Endothelial cell of umbilical vein (primary cell): ENCODE measurements at regions not wholly inside any gene's neighbourhood (a gene's known extent, or its start where the extent isn't known, plus 50 kb on each side); places are given as distances from the start of the nearest gene placed in this dataset.

Source experiments
- CTCF ChIP-seq, 2 donors: IDR thresholded peaks; 1 replicate in 1 of 2; 2 replicates in 1 of 2; pipeline ENCODE4 v1.5.1; 2011; ENCODE audit warnings: low read length in 2 of 2, mild to moderate bottlenecking in 2 of 2, moderate library complexity in 2 of 2, control low read depth in 1 of 2, inconsistent platforms in 1 of 2, low read depth in 1 of 2; ENCODE audit not compliant: insufficient read depth in 1 of 2; ENCODE audit errors: extremely low read depth in 1 of 2
- EZH2 ChIP-seq: IDR thresholded peaks from 2 replicates; pipeline ENCODE4 v1.6.1; 2012; ENCODE audit warnings: borderline replicate concordance, low read depth, mild to moderate bottlenecking, moderate library complexity, low read length, inconsistent platforms; ENCODE audit not compliant: severe bottlenecking
- FOS ChIP-seq: IDR thresholded peaks from 2 replicates; pipeline ENCODE4 v1.6.1; 2011; ENCODE audit warnings: mild to moderate bottlenecking, low read length, moderate library complexity, borderline replicate concordance; ENCODE audit not compliant: insufficient read depth
- JUN ChIP-seq: IDR thresholded peaks from 2 replicates; pipeline ENCODE4 v1.6.1; 2011; ENCODE audit warnings: borderline replicate concordance, low read depth; ENCODE audit not compliant: insufficient read length, insufficient read depth
- MYC ChIP-seq: IDR thresholded peaks from one replicate; pipeline ENCODE4 v1.6.1; 2011; ENCODE audit warnings: mild to moderate bottlenecking, low read depth, low read length
- POLR2A ChIP-seq: IDR thresholded peaks from 2 replicates; pipeline ENCODE4 v1.6.1; 2012; ENCODE audit warnings: low read depth, mild to moderate bottlenecking, control low read depth, low read length
- POLR2AphosphoS5 ChIP-seq: IDR thresholded peaks from 2 replicates; pipeline ENCODE4 v1.6.1; 2012; ENCODE audit warnings: low read depth, mild to moderate bottlenecking, control low read depth, low read length, moderate library complexity; ENCODE audit not compliant: insufficient read depth

GRCh38 chr6:165204807-165205545 is 104.4 kb downstream of the C6orf118 start:
- TF ChIP-seq EZH2: no peak
- no peak for TF ChIP-seq CTCF (IDR thresholded peaks at IDR 0.05; ENCODE audit: extremely low read depth in 1 of 2, insufficient read depth in 1 of 2, low read depth in 1 of 2, low read length in 2 of 2)
- TF ChIP-seq JUN: no peak
- no peak for TF ChIP-seq POLR2A
- no peak for TF ChIP-seq FOS
- TF ChIP-seq POLR2AphosphoS5: no peak
- TF ChIP-seq MYC: no peak
